A549 (cell line): ENCODE measurements at regions not wholly inside any gene's neighbourhood (a gene's known extent, or its start where the extent isn't known, plus 50 kb on each side); places are given as distances from the start of the nearest gene placed in this dataset.

Experiments
- ATAC-seq, 2 experiments: fragments of 200-7000 bp in 1 of 2; fragments of >200 bp in 1 of 2; cut with Nextera tagmentation in 1 of 2; cut with Tn5 transposase in 1 of 2; 3 replicates each; pipeline versions ENCODE4 v1.8.0 to v1.9.1; 2018 to 2020; ENCODE audit warnings: mild to moderate bottlenecking in 1 of 2, moderate library complexity in 1 of 2
- CTCF ChIA-PET: fragments of 300-600 bp; sonication (Branson Sonifier 250); formaldehyde crosslinking; extraction: SDS; loops from one replicate; lab custom pipeline; 2021; ENCODE audit warnings: antibody characterized with exemption, inconsistent platforms; lab: Yijun Ruan, JAX
- POLR2A ChIA-PET: fragments of 350-600 bp; formaldehyde crosslinking; extraction: SDS; loops from one replicate; lab custom pipeline; 2021; ENCODE audit warnings: antibody characterized with exemption, inconsistent platforms; lab: Yijun Ruan, JAX
- DNase-seq, 2 experiments: peaks; one replicate each; pipeline versions ENCODE4 v3.0.0 to v3.0.0-alpha.2; 2011 to 2016; ENCODE audit warnings: low read depth in 1 of 2, low spot score in 1 of 2
- FAIRE-seq: peaks from 2 replicates; lab custom pipeline; 2011; peaks lifted over from hg19 to GRCh38; lab: Jason Lieb, UNC
- H3K27ac ChIP-seq, 2 experiments: fragments of >200 bp; sonication (Bioruptor Twin); formaldehyde crosslinking; 3 replicates each; pipeline ENCODE4 v1.5.1; 2016 to 2017
- H3K4me1 ChIP-seq: fragments of >200 bp; sonication (Bioruptor Twin); formaldehyde crosslinking; 3 replicates; pipeline ENCODE4 v1.6.1; 2016
- H3K4me2 ChIP-seq: fragments of >200 bp; sonication (Bioruptor Twin); formaldehyde crosslinking; 3 replicates; pipeline ENCODE4 v1.6.1; 2016
- H3K4me3 ChIP-seq: fragments of >200 bp; sonication (Bioruptor Twin); formaldehyde crosslinking; 3 replicates; pipeline ENCODE4 v1.5.1; 2016
- H3K9me3 ChIP-seq: fragments of >200 bp; sonication (Bioruptor Twin); formaldehyde crosslinking; 3 replicates; pipeline ENCODE4 v1.6.1; 2016
- BHLHE40 ChIP-seq: IDR thresholded peaks from 2 replicates; pipeline ENCODE4 v1.6.1; 2012; ENCODE audit warnings: low read depth, low read length, inconsistent platforms
- ESRRA ChIP-seq: fragments of 150-350 bp; IDR thresholded peaks from 2 replicates; pipeline ENCODE4 v1.6.1; 2014; ENCODE audit warnings: mild to moderate bottlenecking, low read length, borderline replicate concordance
- FOSL2 ChIP-seq, 2 experiments: fragments of 450-650 bp in 1 of 2; fragments of >200 bp in 1 of 2; sonication (Bioruptor Twin) in 1 of 2; formaldehyde crosslinking; IDR thresholded peaks; 2 replicates each; pipeline versions ENCODE4 v1.5.0 to v1.6.1; 2016 to 2020; ENCODE audit warnings: mild to moderate bottlenecking in 1 of 2, moderate library complexity in 1 of 2
- FOXS1 ChIP-seq: fragments of 250-450 bp; sonication (Bioruptor Pico); IDR thresholded peaks from 2 replicates; pipeline ENCODE4 v1.5.0; 2020; ENCODE audit warnings: mild to moderate bottlenecking, moderate library complexity
- HDAC2 ChIP-seq: fragments of 200-600 bp; sonication (generic); IDR thresholded peaks from 2 replicates; pipeline ENCODE4 v1.6.1; 2016
- HOXA7 ChIP-seq: fragments of 250-450 bp; sonication (Bioruptor Pico); IDR thresholded peaks from 2 replicates; pipeline ENCODE4 v1.5.0; 2020; ENCODE audit warnings: mild to moderate bottlenecking, moderate library complexity
- KDM1A ChIP-seq: fragments of 200-600 bp; sonication (generic); IDR thresholded peaks from 2 replicates; pipeline ENCODE4 v1.6.1; 2016; ENCODE audit warnings: low read depth, mild to moderate bottlenecking
- KDM5A ChIP-seq: fragments of 200-600 bp; sonication (generic); IDR thresholded peaks from 2 replicates; pipeline ENCODE4 v1.6.1; 2016; ENCODE audit warnings: antibody characterized with exemption, mild to moderate bottlenecking
- RCOR1 ChIP-seq: fragments of 150-350 bp; IDR thresholded peaks from 2 replicates; pipeline ENCODE4 v1.6.1; 2014; ENCODE audit warnings: antibody characterized with exemption, low read length, low read depth
- SREBF2 ChIP-seq: fragments of 450-650 bp; IDR thresholded peaks from 2 replicates; pipeline ENCODE4 v1.6.1; 2014; ENCODE audit warnings: mild to moderate bottlenecking, moderate library complexity
- TFCP2L1 ChIP-seq: fragments of 250-450 bp; sonication (Bioruptor Pico); IDR thresholded peaks from 2 replicates; pipeline ENCODE4 v1.5.0; 2021; ENCODE audit warnings: mild to moderate bottlenecking
- ZNF302 ChIP-seq: fragments of 250-450 bp; sonication (Bioruptor Pico); IDR thresholded peaks from 2 replicates; pipeline ENCODE4 v1.9.0; 2021; ENCODE audit warnings: inconsistent platforms, mild to moderate bottlenecking, moderate library complexity
- ZSCAN20 ChIP-seq: fragments of 250-450 bp; sonication (Bioruptor Pico); IDR thresholded peaks from 2 replicates; pipeline ENCODE4 v1.8.0; 2022; ENCODE audit warnings: mild to moderate bottlenecking, moderate library complexity
- WGBS: methylation state at CpG from one replicate; pipeline ENCODE4 v1.1.6; 2017; ENCODE audit errors: missing lambda C conversion rate; 5-methylcytosine and 5-hydroxymethylcytosine counted together
- TF ChIP-seq, protein P1 (sequence below): fragments of 250-450 bp; sonication (Bioruptor Pico); IDR thresholded peaks from 2 replicates; pipeline ENCODE4 v1.5.0; 2021; ENCODE audit warnings: mild to moderate bottlenecking, moderate library complexity, borderline replicate concordance
- TF ChIP-seq, protein P2 (sequence below): IDR thresholded peaks from 2 replicates; pipeline ENCODE4 v1.6.1; 2012; ENCODE audit warnings: low read depth, borderline replicate concordance
- TF ChIP-seq, protein P3 (sequence below): IDR thresholded peaks from 2 replicates; pipeline ENCODE4 v1.6.1; 2012
- TF ChIP-seq, protein P4 (sequence below): fragments of 250-450 bp; sonication (Bioruptor Pico); IDR thresholded peaks from 2 replicates; pipeline ENCODE4 v1.5.0; 2020; ENCODE audit warnings: low read depth, mild to moderate bottlenecking, moderate library complexity

DNA sequence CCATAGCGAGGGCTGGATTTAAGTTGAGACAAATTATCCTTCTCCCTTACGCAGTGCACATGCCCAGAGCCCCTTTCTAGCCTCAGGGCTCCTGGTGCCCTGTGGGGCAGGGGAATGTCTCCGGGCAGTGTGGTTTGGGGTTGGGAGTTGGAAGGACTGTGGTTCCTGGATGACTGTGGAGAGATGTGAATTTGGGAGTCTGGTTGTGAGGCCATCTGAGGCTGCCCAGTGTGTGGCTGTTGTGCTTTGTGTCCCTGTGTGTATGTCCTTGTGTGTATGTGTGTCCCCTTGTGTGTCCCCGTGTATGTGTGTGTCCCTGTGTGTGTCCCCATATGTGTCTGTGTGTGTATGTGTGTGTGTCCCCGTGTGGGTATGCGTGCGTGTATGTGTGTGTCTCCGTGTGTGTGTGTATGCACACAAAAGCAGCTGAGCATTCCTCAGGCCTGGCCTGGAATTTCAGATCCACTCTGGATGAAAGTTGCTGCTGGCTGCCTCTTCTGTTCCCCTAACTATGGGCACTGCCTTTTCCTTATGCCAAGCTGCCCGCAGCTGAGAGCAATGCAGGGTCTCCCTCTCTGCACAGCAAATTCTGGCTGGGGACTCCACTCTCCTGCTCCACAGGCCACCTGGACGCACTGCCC lies 65.4 kb downstream of the UBIAD1 start:
- no peak overlapping the region for H3K4me2 ChIP-seq
- DNase-seq: no peak
- no peak for TF ChIP-seq ZNF302 (CRISPR knock-in tag)
- TF ChIP-seq BHLHE40: no peak
- TF ChIP-seq TFCP2L1 (CRISPR knock-in tag): no peak
- TF ChIP-seq ZSCAN20 (CRISPR knock-in tag): no peak
- TF ChIP-seq, protein P1, sequence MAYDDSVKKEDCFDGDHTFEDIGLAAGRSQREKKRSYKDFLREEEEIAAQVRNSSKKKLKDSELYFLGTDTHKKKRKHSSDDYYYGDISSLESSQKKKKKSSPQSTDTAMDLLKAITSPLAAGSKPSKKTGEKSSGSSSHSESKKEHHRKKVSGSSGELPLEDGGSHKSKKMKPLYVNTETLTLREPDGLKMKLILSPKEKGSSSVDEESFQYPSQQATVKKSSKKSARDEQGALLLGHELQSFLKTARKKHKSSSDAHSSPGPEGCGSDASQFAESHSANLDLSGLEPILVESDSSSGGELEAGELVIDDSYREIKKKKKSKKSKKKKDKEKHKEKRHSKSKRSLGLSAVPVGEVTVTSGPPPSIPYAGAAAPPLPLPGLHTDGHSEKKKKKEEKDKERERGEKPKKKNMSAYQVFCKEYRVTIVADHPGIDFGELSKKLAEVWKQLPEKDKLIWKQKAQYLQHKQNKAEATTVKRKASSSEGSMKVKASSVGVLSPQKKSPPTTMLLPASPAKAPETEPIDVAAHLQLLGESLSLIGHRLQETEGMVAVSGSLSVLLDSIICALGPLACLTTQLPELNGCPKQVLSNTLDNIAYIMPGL: no peak
- TF ChIP-seq HDAC2: no peak
- TF ChIP-seq RCOR1: no peak
- TF ChIP-seq, protein P2, sequence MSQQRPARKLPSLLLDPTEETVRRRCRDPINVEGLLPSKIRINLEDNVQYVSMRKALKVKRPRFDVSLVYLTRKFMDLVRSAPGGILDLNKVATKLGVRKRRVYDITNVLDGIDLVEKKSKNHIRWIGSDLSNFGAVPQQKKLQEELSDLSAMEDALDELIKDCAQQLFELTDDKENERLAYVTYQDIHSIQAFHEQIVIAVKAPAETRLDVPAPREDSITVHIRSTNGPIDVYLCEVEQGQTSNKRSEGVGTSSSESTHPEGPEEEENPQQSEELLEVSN: no peak
- TF ChIP-seq, protein P3, sequence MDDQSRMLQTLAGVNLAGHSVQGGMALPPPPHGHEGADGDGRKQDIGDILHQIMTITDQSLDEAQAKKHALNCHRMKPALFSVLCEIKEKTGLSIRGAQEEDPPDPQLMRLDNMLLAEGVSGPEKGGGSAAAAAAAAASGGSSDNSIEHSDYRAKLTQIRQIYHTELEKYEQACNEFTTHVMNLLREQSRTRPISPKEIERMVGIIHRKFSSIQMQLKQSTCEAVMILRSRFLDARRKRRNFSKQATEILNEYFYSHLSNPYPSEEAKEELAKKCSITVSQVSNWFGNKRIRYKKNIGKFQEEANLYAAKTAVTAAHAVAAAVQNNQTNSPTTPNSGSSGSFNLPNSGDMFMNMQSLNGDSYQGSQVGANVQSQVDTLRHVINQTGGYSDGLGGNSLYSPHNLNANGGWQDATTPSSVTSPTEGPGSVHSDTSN: no peak
- TF ChIP-seq HOXA7: no peak
- no peak for TF ChIP-seq FOXS1
- no peak for TF ChIP-seq KDM5A
- TF ChIP-seq FOSL2 (IDR thresholded peaks at IDR 0.05): no peak
- TF ChIP-seq FOSL2 (CRISPR knock-in tag; IDR thresholded peaks at IDR 0.05): no peak
- TF ChIP-seq, all 56 proteins: peak for 0
- H3K27ac ChIP-seq: no peak overlapping the region
- no peak for ATAC-seq
- H3K9me3 ChIP-seq: no peaks in the 10 kb centered on the region
- POLR2A ChIA-PET: no interaction called here
- CTCF ChIA-PET: interaction anchor here (0.6 to 1.7 kb wide), 7 partner anchors 7 to 307 kb away, joined by 3 to 8 read pairs (median 4); no protein-coding TSS in a partner anchor
- H3K4me3 ChIP-seq: no peak overlapping the region
- WGBS: 75% methylated on average over 4 of the region's 10 CpGs
- FAIRE-seq: no peak
- H3K4me1 ChIP-seq: no peaks in the 10 kb centered on the region

DNA sequence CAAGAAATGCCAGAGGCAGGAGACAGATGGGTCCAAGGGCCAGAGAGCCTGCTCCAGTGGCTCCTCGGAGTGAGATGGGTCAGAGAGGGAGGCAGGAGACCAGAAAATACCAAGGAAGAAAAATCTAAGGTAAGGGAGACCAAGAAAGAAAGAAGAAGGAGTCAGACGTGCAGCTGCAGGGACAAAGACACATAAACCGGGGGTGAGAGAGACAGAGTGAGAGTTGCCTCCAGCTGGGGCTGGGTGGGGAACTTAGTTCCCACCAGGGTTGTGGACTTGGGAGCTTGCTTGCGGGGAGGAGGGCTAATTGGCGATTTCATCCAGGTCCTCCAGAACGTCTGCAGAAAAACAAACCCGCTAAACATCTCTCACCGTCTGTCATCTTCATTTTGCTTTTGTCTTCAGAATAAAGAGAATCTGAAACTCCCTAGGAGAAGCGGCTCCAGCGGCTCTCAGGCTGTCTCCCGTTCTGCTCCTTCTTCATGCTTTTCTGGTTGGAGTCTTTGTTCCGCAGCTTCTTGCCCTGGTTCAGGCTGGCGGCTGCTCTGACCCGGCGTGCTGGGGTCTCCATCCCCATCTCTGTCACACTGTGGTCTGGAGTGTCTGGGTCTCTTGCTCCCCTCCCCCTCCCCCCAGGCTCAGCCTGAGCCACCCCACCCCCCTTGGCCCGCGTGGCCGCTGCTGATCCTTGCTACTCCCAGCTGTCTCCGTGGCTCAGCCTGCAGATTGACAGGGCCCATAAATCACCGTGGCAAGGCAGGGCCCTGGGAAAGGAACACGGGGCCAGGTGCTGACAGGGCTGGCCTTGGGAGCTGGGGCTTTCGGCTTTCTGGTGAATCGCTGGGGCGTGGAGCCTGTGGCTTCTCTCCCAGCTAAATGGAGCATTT lies 66.6 kb downstream of the UBIAD1 start:
- Histone ChIP-seq H3K4me3 (no peak overlapping the region), H3K27ac (no peak overlapping the region), H3K4me1 (no peaks in the 10 kb centered on the region), H3K9me3 (no peaks in the 10 kb centered on the region), H3K4me2 (peak overlapping the region; percentile 19; the same call in 1 of the 3 replicates)
- ATAC-seq (peak in 1 of 2 experiments; percentile 32; a peak in 3 of 6 replicates), FAIRE-seq (no peak), DNase-seq (no peak)
- CTCF ChIA-PET: interaction anchor here (0.6 to 1.7 kb wide), 2 partner anchors 13 to 17 kb away, joined by 3 to 6 read pairs; no protein-coding TSS in a partner anchor
- POLR2A ChIA-PET: interaction anchor here (1.1 kb wide), 1 partner anchor 355 kb away, joined by 3 read pairs; no protein-coding TSS in a partner anchor
- TF ChIP-seq, protein P4, sequence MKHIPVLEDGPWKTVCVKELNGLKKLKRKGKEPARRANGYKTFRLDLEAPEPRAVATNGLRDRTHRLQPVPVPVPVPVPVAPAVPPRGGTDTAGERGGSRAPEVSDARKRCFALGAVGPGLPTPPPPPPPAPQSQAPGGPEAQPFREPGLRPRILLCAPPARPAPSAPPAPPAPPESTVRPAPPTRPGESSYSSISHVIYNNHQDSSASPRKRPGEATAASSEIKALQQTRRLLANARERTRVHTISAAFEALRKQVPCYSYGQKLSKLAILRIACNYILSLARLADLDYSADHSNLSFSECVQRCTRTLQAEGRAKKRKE: no peak
- TF ChIP-seq ESRRA (no peak), SREBF2 (no peak), KDM1A (no peak)
- 32% methylated on average over 17 of the region's 24 CpGs for WGBS
